IgD-negative memory B cell (primary cell): ENCODE measurements at regions not wholly inside any gene's neighbourhood (a gene's known extent, or its start where the extent isn't known, plus 50 kb on each side); places are given as distances from the start of the nearest gene placed in this dataset.
"Not testable (repeated sequence)": the region's sequence is repeated elsewhere in the genome, so short reads cannot be mapped to it uniquely, and the experiment has no call there.

Experiments used
- H3K27ac Mint-ChIP-seq, 3 donors: one replicate each; pipeline ENCODE4 v1.8.0; 2020 to 2022; ENCODE audit warnings: mild to moderate bottlenecking in 3 of 3, mixed read lengths in 3 of 3, moderate library complexity in 1 of 3
- H3K27me3 Mint-ChIP-seq: one replicate; pipeline ENCODE4 v1.8.0; 2021; ENCODE audit warnings: mixed read lengths
- H3K36me3 Mint-ChIP-seq: one replicate; pipeline ENCODE4 v1.8.0; 2020; ENCODE audit warnings: mild to moderate bottlenecking, mixed read lengths
- H3K4me1 Mint-ChIP-seq, 3 donors: one replicate each; pipeline ENCODE4 v1.8.0; 2020 to 2022; ENCODE audit warnings: mixed read lengths in 3 of 3, mild to moderate bottlenecking in 1 of 3
- H3K4me3 Mint-ChIP-seq, 4 donors: one replicate each; pipeline ENCODE4 v1.8.0; 2020 to 2022; ENCODE audit warnings: mild to moderate bottlenecking in 4 of 4, mixed read lengths in 4 of 4, moderate library complexity in 3 of 4
- H3K9me3 Mint-ChIP-seq, 3 donors: one replicate each; pipeline ENCODE4 v1.8.0; 2020 to 2021; ENCODE audit warnings: mixed read lengths in 3 of 3, mild to moderate bottlenecking in 1 of 3

- H3K27ac Mint-ChIP-seq, result no peak overlapping the region
- H3K9me3 Mint-ChIP-seq, result peaks cover 0 to 5% (median 0%) of the 10 kb centered on the region in 3 donors
- no peaks in the 10 kb centered on the region for H3K36me3 Mint-ChIP-seq
- peaks cover 0 to 2% (median 0%) of the 10 kb centered on the region in 3 donors for H3K4me1 Mint-ChIP-seq
- H3K27me3 Mint-ChIP-seq, result peaks cover 8% of the 10 kb centered on the region
- no peak overlapping the region for H3K4me3 Mint-ChIP-seq
These were observed 170.7 kb upstream of the E2F7 start for GRCh38 chr12:77236066-77236465.

GRCh38 chr12:77232045-77232444 lies 166.7 kb upstream of the E2F7 start:
- Mint-ChIP-seq H3K4me1 (peaks cover 0 to 2% (median 0%) of the 10 kb centered on the region in 3 donors), H3K27me3 (peaks cover 4% of the 10 kb centered on the region), H3K9me3 (peaks cover 0 to 3% (median 0%) of the 10 kb centered on the region in 3 donors), H3K27ac (no peak overlapping the region), H3K4me3 (no peak overlapping the region), H3K36me3 (no peaks in the 10 kb centered on the region)

- Mint-ChIP-seq H3K27me3 (peaks cover 4% of the 10 kb centered on the region), H3K27ac (no peak overlapping the region), H3K4me1 (peaks cover 0 to 2% (median 0%) of the 10 kb centered on the region in 3 donors), H3K9me3 (peaks cover 0 to 5% (median 0%) of the 10 kb centered on the region in 3 donors), H3K4me3 (no peak overlapping the region), H3K36me3 (no peaks in the 10 kb centered on the region)
These were observed 166.1 kb upstream of the E2F7 start for GRCh38 chr12:77231501-77231918.

GRCh38 chr12:77229640-77230442 lies 164.5 kb upstream of the E2F7 start:
- H3K4me3 Mint-ChIP-seq, result no peak overlapping the region
- no peaks in the 10 kb centered on the region for H3K36me3 Mint-ChIP-seq
- peaks cover 0 to 5% (median 0%) of the 10 kb centered on the region in 3 donors for H3K9me3 Mint-ChIP-seq
- H3K27ac Mint-ChIP-seq, result no peak overlapping the region
- H3K27me3 Mint-ChIP-seq, result peaks cover 4% of the 10 kb centered on the region
- peaks cover 0 to 2% (median 0%) of the 10 kb centered on the region in 3 donors for H3K4me1 Mint-ChIP-seq

GRCh38 chr12:77228376-77228775 lies 163.0 kb upstream of the E2F7 start:
- Mint-ChIP-seq H3K9me3 (peaks cover 0 to 5% (median 0%) of the 10 kb centered on the region in 3 donors), H3K36me3 (no peaks in the 10 kb centered on the region), H3K27ac (no peak overlapping the region), H3K4me3 (no peak overlapping the region), H3K4me1 (peaks cover 0 to 2% (median 0%) of the 10 kb centered on the region in 3 donors), H3K27me3 (peaks cover 4% of the 10 kb centered on the region)

GRCh38 chr12:77226368-77226767 lies 161.0 kb upstream of the E2F7 start:
- H3K27ac Mint-ChIP-seq, result no peak overlapping the region
- no peak overlapping the region for H3K4me3 Mint-ChIP-seq
- no peaks in the 10 kb centered on the region for H3K4me1 Mint-ChIP-seq
- H3K9me3 Mint-ChIP-seq, result peaks cover 0 to 2% (median 0%) of the 10 kb centered on the region in 3 donors
- H3K36me3 Mint-ChIP-seq, result no peaks in the 10 kb centered on the region
- peaks cover 1% of the 10 kb centered on the region for H3K27me3 Mint-ChIP-seq

GRCh38 chr12:77225373-77225772 lies 160.0 kb upstream of the E2F7 start:
- no peak overlapping the region for H3K27ac Mint-ChIP-seq
- no peaks in the 10 kb centered on the region for H3K36me3 Mint-ChIP-seq
- H3K9me3 Mint-ChIP-seq, result peaks cover 0 to 2% (median 0%) of the 10 kb centered on the region in 3 donors
- H3K4me1 Mint-ChIP-seq, result no peaks in the 10 kb centered on the region
- H3K27me3 Mint-ChIP-seq, result no peaks in the 10 kb centered on the region
- H3K4me3 Mint-ChIP-seq, result no peak overlapping the region

- Mint-ChIP-seq H3K27ac (no peak overlapping the region), H3K36me3 (no peaks in the 10 kb centered on the region), H3K9me3 (peaks cover 0 to 2% (median 0%) of the 10 kb centered on the region in 3 donors), H3K4me3 (no peak overlapping the region), H3K27me3 (no peaks in the 10 kb centered on the region), H3K4me1 (no peaks in the 10 kb centered on the region)
These were observed 159.0 kb upstream of the E2F7 start for GRCh38 chr12:77224346-77224745.

GRCh38 chr12:77222336-77222735 lies 157.0 kb upstream of the E2F7 start:
- no peaks in the 10 kb centered on the region for H3K36me3 Mint-ChIP-seq
- H3K9me3 Mint-ChIP-seq, result peaks cover 0 to 2% (median 0%) of the 10 kb centered on the region in 3 donors
- H3K4me3 Mint-ChIP-seq, result no peak overlapping the region
- H3K27ac Mint-ChIP-seq, result no peak overlapping the region
- H3K27me3 Mint-ChIP-seq, result no peaks in the 10 kb centered on the region
- no peaks in the 10 kb centered on the region for H3K4me1 Mint-ChIP-seq

- Mint-ChIP-seq H3K27me3 (no peaks in the 10 kb centered on the region), H3K4me3 (no peak overlapping the region)
These were observed 155.2 kb upstream of the E2F7 start for GRCh38 chr12:77220586-77220985.

GRCh38 chr12:77218278-77218677 lies 152.9 kb upstream of the E2F7 start:
- no peaks in the 10 kb centered on the region for H3K4me1 Mint-ChIP-seq
- no peaks in the 10 kb centered on the region for H3K27me3 Mint-ChIP-seq
- H3K4me3 Mint-ChIP-seq, result no peak overlapping the region
- no peak overlapping the region for H3K27ac Mint-ChIP-seq
- H3K36me3 Mint-ChIP-seq, result no peaks in the 10 kb centered on the region
- peaks cover 0 to 2% (median 1%) of the 10 kb centered on the region in 3 donors for H3K9me3 Mint-ChIP-seq

More at GRCh38 chr12:77220586-77220985, 155.2 kb upstream of the E2F7 start:
- Mint-ChIP-seq H3K4me1 (no peaks in the 10 kb centered on the region), H3K9me3 (peaks cover 0 to under 1% (median 0%) of the 10 kb centered on the region in 3 donors), H3K27ac (no peak overlapping the region), H3K36me3 (no peaks in the 10 kb centered on the region)

- not testable (repeated sequence) for H3K4me3 Mint-ChIP-seq, H3K27me3 Mint-ChIP-seq, H3K27ac Mint-ChIP-seq, H3K9me3 Mint-ChIP-seq, H3K36me3 Mint-ChIP-seq, H3K4me1 Mint-ChIP-seq
These were observed 150.8 kb upstream of the E2F7 start for GRCh38 chr12:77216136-77216535.

- Mint-ChIP-seq H3K36me3 (peaks cover 3% of the 10 kb centered on the region), H3K9me3 (peaks cover 2 to 8% (median 7%) of the 10 kb centered on the region in 3 donors), H3K4me3 (no peak overlapping the region), H3K27ac (no peak overlapping the region), H3K27me3 (no peaks in the 10 kb centered on the region), H3K4me1 (no peaks in the 10 kb centered on the region)
These were observed 148.8 kb upstream of the E2F7 start for GRCh38 chr12:77214136-77214535.

- Mint-ChIP-seq H3K27me3 (no peaks in the 10 kb centered on the region), H3K27ac (no peak overlapping the region), H3K4me1 (no peaks in the 10 kb centered on the region), H3K36me3 (peaks cover 3% of the 10 kb centered on the region), H3K4me3 (no peak overlapping the region), H3K9me3 (peaks cover 2 to 8% (median 7%) of the 10 kb centered on the region in 3 donors)
These were observed 147.9 kb upstream of the E2F7 start for GRCh38 chr12:77213319-77213718.

- Mint-ChIP-seq H3K27ac (no peak overlapping the region), H3K4me3 (no peak overlapping the region), H3K27me3 (no peaks in the 10 kb centered on the region), H3K4me1 (no peaks in the 10 kb centered on the region), H3K36me3 (peaks cover 3% of the 10 kb centered on the region), H3K9me3 (peaks cover 2 to 8% (median 7%) of the 10 kb centered on the region in 3 donors)
These were observed 145.4 kb upstream of the E2F7 start for GRCh38 chr12:77210724-77211123.

- Mint-ChIP-seq H3K27me3 (peaks cover 2% of the 10 kb centered on the region), H3K36me3 (no peaks in the 10 kb centered on the region), H3K9me3 (peaks cover 0 to 4% (median 0%) of the 10 kb centered on the region in 3 donors), H3K4me3 (no peak overlapping the region), H3K27ac (no peak overlapping the region), H3K4me1 (no peaks in the 10 kb centered on the region)
These were observed 138.7 kb upstream of the E2F7 start for GRCh38 chr12:77204083-77204482.
